ENCODE measurements at regions not wholly inside any gene's neighbourhood (a gene's known extent, or its start where the extent isn't known, plus 50 kb on each side); places are given as distances from the start of the nearest gene placed in this dataset.
"Not testable (repeated sequence)": the region's sequence is repeated elsewhere in the genome, so short reads cannot be mapped to it uniquely, and the experiment has no call there.

DNA sequence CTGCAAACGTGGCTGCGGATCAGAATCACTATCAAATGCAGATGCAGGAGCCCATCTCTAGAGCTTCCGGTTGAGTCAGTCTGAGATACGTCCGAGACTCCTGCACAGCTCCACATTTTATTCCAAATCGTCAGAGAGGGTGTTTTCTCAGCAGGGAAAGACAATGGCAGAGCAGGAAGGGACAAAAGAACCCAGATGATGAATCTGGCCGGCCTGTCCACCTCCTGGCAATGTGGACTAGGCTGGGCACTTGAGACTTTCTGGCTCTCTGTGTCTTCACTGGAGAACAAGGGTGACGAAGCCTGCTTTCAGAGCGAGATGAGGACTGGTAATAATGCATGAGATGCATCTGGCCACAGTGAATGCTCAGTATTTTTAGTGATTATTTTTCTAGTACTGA is 255.9 kb upstream of the MYT1L start:
- DNase-seq (ENCODE audit: low read depth) = no peak

DNA sequence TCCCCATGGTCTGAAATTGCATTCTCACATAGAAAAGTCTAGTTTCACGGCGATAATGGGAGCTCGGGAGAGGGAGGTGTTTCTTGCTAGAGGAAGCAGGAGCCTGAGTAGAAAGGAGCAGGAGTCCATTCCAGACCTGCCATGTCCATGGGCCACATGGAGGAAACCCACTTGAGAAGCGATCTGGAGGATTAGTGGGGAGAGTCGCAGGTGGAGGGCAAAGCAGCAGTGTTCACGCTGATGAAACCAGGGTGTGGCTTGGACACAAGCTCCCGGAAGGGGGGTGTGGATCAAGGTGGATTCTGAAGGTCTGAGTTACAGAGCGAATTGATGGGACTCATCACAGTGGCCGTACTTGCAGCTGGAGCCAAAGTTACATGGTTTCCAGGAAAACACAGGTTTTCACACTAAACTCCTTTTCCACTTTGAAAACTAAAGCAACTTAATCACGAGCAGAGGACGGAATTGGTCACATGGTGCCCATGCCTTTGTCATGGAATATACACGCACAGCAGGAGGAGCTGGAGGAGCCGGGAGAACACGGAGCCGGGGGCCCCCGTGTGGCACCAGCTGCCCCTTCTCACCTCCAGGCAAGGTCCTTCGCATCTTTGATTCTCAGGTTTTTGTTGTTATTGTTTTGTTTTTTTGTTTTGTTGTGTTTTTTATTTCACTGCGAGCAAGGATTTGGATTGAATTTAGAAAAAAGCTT is 255.1 kb upstream of the MYT1L start:
- DNase-seq (ENCODE audit: low read depth) = no peak

DNA sequence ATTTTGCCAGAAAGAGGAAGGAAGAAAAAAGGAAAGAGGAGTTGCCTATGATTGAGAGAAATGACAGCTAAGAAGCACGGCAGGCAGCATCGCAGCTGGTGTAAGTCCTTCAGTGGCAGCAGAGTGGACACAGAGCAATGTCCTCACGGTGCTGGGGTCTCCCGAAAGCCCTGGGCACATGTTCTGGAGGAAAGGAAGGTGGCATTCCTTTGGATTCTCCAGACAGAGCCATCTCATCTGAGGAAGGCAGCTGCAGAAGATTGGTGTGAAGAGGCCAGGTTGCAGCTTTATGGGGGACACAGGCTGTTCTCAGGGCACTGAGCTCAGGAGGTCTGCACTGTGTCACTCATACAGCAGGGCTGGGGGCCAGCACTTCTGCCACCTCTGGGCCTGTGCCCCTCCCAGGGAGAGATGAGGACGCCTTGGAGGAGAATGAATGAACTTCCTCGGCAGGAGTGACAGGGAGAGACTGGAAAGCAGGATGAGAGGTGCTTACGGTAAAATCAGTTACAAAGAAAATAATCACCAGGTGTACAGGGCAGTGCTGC is 252.0 kb upstream of the MYT1L start:
- no peak for DNase-seq (ENCODE audit: low read depth)

DNA sequence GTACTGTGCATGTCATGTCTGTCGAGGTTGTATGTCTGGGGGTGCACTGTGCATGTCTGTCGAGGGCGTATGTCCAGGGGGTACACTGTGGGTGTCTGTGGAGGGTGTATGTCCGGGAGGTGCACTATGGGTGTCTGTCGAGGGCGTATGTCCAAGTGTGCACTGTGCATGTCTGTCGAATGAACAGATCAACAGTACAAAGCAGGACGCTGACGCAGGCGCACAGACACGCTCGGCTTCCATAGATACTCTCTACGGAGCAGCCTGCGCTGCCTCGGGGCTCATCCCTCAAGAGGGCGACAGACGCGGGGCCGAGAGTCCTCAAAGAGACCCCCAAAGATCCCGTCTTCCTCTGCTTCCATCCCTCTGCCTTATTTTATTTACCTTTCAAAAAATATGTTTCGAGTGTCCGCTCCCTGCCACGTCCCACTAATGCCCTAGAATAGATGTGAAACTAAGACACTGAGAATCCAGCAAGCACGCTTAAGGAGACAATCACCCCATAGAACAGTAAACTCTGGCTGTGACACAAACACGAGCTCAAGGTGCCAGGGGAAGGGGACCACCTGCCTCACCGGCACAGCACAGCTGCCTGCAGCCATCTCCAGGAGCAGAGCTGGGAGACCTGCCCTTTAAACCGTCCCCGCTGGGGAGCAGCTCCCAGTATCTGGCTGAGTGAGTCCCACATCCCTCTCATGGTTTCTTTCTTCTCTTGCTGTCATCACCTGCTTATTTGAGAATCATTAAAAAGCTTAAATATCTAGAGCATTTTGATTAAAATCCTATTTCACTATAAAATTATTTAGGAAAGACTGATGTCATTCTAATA is 250.5 kb upstream of the MYT1L start:
- no peak for DNase-seq (ENCODE audit: low read depth)

DNA sequence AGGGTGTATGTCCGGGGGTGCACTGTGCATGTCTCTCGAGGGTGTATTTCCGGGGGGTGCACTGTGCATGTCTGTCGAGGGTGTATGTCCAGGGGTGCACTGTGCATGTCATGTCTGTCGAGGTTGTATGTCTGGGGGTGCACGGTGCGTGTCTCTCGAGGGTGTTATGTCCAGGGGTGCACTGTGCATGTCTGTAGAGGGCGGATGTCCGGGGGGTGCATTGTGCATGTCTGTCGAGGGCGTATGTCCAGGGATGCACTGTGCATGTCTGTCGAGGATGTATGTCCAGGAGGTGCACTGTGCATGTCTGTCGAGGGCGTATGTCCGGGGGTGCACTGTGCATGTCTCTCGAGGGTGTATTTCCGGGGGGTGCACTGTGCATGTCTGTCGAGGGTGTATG is 249.8 kb upstream of the MYT1L start:
- not testable (repeated sequence) for DNase-seq (ENCODE audit: low read depth)

DNA sequence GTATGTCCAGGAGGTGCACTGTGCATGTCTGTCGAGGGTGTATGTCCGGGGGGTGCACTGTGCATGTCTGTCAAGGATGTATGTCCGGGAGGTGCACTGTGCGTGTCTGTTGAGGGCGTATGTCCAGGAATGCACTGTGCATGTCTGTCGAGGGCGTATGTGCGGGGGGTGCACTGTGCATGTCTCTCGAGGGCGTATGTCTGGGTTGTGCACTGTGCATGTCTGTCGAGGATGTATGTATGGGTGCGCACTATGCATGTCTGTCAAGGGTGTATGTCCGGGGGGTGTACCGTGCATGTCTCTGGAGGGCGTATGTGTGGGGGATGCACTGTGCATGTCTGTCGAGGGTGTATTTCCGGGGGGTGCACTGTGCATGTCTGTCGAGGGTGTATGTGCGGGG is 249.3 kb upstream of the MYT1L start:
- DNase-seq (ENCODE audit: low read depth) = no peak

DNA sequence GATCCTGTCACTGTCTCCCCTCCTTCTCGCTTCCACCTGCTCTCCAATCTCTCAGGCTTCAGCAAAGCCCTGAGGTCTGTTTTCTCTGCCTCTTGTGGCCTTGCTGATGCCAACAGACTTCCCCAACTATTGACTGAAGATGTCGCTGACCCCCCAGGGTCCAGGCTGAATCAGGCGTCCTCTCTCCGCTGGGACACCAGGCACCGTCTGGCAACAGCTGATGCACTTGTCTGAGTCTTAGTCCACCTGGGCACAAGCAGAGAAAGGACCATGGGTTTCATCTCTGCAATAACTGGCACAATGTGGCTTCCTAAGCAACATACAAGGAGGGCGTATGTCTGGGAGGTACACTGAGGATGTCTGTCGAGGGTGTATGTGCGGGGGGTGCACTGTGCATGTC is 248.7 kb upstream of the MYT1L start:
- no peak for DNase-seq (ENCODE audit: low read depth)

DNA sequence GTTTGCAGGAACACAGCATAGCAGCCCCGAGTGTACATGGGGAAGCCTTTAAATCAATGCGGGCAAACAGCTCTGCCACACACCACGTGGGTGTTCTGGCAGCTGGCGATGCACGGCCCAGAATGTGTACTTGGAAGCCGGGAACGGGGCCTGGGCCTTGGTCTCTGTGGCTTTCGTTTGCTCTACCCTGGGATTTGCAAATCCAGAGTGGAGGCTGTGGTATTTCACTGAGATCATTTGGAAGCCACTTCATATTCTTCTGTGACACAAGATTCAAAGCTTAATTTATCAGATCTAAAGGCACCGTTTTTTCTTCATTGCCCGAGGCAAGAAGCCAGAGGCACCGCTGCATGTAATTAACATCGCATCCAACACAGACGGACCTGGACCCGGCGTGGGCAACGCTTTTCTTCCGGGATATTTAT is 246.3 kb upstream of the MYT1L start:
- DNase-seq (ENCODE audit: low read depth) = no peak

DNA sequence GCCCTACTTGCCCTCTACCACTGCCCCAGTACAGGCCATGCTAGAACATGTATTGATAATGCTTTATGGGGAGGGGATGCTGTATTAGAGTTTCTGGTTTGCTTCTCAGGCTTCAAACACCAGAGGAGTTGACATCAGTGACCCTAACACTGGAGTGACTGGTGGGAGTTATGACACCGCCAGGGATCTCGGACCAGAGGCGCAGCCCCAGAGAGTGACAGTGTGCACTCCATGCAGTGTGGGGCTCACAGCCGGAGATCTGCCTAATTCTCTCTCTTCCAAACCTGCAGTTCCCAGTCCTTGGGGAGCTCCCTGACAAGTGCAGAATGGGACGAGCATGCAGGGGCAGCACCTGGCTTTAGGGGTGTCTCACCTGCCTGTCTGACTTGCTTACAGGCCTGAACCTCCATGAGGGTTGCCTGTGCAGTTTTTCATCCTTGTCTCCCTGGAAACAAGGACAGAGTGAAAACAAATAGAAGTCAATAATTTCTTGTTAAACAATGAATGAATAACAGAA is 244.9 kb upstream of the MYT1L start:
- no peak for DNase-seq (ENCODE audit: low read depth)

DNA sequence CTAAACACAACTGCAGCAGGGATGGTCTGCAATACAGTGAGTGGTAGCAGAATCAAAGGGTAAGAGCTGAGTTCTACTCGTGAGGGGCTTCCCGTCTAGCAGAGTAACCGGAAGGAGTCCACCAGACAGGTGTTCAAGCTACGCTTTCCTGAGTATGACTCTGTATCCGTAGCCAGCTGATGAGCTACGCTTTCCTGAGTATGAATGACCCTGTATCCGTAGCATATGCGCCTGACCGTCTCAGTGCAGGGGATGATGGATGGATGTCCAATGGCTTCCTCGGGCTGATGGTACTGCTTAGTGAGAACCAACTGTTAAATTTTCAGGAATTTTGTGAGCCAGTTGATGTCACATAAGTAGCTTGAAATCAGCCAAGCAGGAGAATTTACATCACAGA is 244.1 kb upstream of the MYT1L start:
- DNase-seq (ENCODE audit: low read depth) = no peak

DNA sequence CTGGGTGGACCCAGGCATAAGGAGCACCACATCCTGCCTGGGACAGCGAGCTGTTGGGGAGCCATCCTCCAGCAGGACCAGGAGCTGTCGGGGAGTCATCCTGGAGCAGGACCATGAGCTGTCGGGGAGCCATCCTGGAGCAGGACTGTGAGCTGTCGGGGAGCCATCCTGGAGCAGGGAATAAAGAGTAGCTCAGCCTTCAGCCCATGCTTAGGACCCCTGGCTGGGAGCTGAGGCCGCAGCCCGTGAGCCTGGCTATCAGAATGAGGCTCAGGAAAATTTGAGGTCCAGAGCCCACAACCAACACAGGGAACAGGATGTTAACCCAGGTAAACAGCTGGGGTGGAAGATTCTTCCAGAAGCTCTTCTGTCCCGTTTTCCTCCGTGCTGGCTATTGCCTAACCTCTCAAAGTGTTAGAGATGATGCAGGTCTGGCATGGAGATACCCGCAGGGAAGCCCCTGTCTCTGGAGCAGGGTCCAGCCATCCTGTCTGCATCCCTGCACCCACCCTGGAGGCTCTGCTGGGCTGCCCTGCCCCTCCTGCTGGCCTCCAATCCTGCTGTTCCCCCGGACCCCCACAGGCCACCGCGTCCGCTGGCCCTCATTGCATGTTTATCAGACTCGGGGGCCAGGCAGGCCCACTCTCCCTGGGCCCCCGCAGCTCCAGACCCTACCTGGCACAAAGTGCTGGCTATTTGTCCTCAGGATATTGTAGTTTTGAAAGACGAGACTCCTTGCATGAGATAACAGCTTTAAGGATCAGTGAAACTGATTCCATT is 243.5 kb upstream of the MYT1L start:
- DNase-seq (ENCODE audit: low read depth) = no peak

DNA sequence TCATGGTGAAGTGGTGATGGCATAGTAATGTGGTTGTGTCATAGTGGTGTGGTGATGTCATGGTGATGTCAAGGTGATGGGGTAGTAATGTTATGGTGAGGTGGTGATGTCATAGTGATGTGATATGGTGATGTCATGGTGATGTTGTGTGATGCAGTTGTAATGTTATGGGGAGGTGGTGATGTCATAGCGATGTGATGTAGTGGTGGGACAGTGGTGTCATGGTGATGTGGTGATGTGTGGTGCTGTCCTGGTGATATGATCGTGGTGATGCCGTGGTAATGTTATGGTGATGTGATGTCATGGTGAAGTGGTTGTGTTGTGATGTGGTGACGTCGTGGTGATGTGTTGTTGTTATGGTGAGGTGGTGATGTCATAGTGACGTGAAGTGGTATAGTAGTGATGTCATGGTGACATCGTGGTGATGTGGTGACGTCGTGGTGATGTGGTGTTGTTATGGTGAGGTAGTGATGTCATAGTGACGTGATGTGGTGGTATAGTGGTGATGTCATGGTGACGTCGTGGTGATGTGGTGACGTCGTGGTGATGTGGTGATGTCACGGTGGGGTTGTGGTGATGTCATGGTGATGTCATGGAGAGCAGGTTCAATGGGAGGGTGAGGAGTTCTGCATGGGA is 242.7 kb upstream of the MYT1L start:
- DNase-seq (ENCODE audit: low read depth) = no peak

DNA sequence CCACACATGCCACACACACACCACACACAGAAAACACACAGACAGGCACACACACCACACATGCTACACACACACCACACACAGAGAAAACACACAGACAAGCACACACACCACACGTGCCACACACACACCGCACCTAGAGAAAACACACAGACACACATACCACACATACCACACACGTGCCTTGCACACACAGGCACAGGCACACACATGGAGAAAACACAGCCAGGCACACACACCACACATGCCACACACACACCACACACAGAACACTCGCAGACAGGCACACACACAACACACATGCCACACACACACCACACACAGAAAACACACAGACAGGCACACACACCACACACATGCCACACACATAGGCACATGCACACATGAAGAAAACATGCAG is 242.1 kb upstream of the MYT1L start:
- no peak for DNase-seq (ENCODE audit: low read depth)

DNA sequence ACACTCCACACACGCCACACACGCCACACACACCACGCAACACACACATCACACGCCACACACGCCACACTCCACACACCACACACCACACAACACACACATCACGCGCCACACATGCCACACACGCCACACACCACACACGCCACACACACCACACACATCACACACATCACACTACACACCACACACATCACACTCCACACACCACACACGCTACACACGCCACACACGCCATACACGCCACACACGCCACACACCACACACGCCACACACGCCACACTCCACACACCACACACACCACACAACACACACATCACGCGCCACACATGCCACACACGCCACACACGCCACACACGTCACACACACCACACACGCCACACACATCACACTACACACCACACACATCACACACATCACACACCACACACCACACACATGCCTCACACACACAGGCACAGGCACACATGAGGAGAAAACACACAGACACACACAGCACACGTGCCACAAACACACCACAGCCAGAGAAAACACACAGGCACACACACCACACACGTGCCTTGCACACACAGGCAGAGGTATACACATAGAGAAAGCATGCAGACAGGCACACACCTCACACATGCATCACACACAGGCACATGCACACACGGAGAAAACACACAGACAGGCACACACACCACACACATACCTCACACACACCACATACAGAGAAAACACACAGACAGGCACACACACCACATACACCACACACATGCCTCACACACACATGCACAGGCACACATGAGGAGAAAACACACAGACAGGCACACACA is 241.5 kb upstream of the MYT1L start:
- no peak for DNase-seq (ENCODE audit: low read depth)

DNA sequence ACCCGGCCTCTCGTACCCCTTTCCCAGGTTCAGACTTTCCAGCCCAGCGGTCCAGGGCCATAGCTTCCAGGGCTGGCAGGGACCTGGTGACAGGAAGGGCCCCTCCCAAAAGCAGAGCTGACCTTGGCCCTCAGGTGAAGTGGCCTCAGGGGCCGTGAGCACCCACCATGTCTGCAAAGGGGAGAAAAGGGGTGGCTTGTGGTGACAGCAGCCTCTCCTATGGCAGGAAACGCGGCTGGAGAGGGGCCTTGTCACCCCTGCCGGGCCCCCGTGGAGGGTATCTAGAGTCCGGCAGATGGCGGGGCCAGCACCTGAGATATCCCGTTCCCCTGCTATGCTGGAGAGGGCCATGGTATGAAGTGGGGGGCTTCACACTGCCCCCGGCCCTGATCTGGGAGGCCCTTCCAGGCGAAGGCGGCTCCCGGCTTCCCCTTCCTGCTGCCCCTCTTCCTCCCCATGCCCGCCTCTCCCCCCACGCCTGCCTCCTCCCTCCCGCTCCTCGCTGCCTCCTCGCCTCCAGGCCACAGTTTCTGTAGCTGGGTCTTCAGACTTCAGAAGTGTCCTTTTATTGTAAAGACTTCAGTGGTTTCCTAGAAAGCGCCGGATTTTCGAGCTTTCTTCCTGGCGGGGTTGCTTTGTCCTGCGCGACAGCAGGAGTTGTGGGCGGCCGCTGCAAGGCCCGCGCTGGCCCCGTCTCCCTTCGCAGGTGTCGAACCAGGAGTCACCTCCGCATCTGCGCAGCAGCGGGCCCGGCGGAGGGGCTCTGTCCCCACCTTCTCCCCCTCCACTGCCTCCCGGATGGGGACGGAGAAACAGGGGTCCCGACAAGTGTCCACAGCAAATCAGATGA is 240.5 kb upstream of the MYT1L start:
- DNase-seq (ENCODE audit: low read depth) = no peak

DNA sequence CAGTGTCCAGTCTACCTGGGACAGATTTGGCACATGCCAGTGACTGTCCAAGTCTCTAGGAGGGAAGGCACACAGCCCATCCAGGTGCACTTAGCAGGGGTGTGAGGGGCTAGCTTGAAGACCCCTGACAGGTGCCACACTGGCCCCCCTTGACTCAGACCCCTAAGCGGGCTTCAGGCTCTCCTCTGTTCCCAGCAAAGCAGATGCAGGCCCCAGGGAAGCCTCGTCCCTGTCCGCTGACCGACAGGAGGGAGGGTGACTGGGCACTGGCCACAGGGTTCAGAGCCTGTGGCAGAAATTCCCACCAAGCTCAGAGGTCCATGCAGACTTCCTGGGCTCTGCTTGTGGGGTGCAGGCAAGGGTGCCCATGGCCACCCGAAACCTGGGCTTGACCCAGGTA is 239.8 kb upstream of the MYT1L start:
- no peak for DNase-seq (ENCODE audit: low read depth)

DNA sequence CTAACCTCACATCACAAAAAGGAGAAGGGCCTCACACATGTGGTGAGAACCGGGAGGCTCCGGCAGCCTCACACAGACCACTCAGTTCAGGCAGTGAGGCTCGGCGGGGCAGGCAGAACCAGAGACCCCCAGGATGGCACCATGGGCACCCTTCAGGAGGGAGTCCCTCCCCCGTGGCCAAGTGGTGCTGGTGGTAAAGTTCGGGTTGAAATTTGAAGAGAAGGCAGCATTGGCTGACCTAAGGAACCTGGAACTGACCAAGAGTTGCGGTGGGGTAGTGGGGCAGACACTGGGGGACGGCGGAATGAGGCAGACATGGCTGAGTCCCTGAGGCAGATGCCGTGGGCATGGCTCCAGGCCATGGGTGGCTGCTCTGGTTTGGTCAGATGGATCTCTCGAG is 239.3 kb upstream of the MYT1L start:
- DNase-seq (ENCODE audit: low read depth) = no peak

DNA sequence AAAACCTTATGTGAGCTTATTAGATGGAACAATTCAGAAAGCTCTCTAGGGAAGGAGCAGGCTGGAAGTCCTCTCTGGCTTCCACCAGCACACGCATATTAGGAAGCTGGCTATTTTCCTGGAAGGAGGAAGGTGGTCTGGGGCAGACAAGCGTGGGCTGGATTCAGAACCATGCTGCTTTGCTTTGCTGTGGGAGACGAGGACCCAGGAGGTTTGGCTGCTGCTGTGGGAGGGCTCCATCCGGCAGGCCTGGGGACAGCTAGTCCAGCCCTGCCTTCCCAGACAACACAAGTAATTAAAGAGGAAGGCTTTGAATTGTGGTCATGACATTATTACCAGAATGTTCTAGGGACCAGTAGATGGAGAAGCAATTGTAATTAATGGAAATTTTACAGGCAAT is 238.8 kb upstream of the MYT1L start:
- no peak for DNase-seq (ENCODE audit: low read depth)

DNA sequence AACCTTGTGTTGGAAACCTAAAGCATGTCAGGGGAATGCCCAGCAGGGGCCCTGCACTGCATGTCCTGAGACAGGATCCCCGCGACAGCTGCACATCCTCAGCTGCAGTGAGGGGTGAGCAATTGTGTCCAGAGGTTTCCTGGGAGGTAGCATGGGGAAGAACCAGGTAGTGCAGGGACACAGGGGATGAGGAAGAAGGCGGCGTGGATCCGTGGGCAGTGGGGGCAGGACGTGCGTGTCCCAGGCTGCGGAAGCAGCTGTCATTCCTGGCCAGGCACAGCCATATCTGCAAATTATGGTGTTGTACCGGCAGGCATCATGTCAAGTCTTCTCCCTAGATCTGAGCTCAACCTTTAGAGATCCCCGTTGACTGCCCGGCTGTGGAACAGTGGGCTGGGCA is 238.2 kb upstream of the MYT1L start:
- no peak for DNase-seq (ENCODE audit: low read depth)

DNA sequence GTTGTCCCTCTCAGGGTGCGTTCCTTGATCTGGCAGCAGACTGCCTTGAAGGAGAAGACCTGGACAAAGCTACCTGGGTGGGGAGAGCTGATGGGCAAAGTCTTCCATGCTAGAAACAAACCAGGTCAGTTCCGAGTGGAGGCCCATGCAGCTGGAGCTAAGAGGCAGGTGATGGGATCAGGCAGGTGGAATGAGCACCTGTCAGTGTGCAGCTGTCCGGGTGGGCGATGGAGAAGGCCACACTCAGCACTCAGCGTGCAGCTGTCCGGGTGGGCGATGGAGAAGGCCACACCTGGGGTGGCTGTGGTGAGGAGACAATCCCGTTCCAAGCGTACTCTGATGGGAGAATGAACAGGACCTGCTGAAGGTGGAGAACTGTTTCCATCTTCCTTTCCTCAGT is 237.3 kb upstream of the MYT1L start:
- DNase-seq (ENCODE audit: low read depth) = no peak

Measured in non-pigmented ciliary epithelial cell (primary cell).